ENCODE measurements at regions not wholly inside any gene's neighbourhood (a gene's known extent, or its start where the extent isn't known, plus 50 kb on each side); places are given as distances from the start of the nearest gene placed in this dataset.
"Not testable (repeated sequence)": the region's sequence is repeated elsewhere in the genome, so short reads cannot be mapped to it uniquely, and the experiment has no call there.

GRCh38 chr3:21216598-21216997, 534.4 kb downstream of the ZNF385D start:
- Histone ChIP-seq H2BK120ac (ENCODE audit: insufficient read depth, low read length, poor library complexity) (no peak overlapping the region), H3K4me2 (ENCODE audit: low read length) (no peak overlapping the region), H3K9me3 (ENCODE audit: insufficient read depth, low read depth, low read length) (no peaks in the 10 kb centered on the region), H2BK5ac (ENCODE audit: low read depth, low read length, poor library complexity) (no peak overlapping the region), H2BK12ac (ENCODE audit: low read length) (no peak overlapping the region), H2AK5ac (ENCODE audit: low read length) (no peak overlapping the region), H3K23ac (ENCODE audit: low read length) (no peak overlapping the region), H4K8ac (ENCODE audit: low read depth, low read length) (no peak overlapping the region), H4K12ac (ENCODE audit: low read depth, low read length) (no peak overlapping the region), H3K79me1 (ENCODE audit: low read length) (no peaks in the 10 kb centered on the region), H3K27ac (ENCODE audit: low read depth, low read length) (no peak overlapping the region), H3K27me3 (ENCODE audit: insufficient read depth, low read length) (no peaks in the 10 kb centered on the region), H3K14ac (ENCODE audit: low read length) (no peak overlapping the region), H4K91ac (ENCODE audit: low read depth, low read length) (no peak overlapping the region), H3K9ac (ENCODE audit: low read length) (no peak overlapping the region), H3K4ac (ENCODE audit: low read depth, low read length) (no peak overlapping the region), H3K4me3 (ENCODE audit: low read depth, low read length) (no peak overlapping the region), H3K79me2 (ENCODE audit: control insufficient read depth, insufficient read depth, low read length, poor library complexity) (no peaks in the 10 kb centered on the region), H3K36me3 (ENCODE audit: control insufficient read depth in 1 of 2, insufficient read depth in 2 of 2, low read length in 2 of 2) (no peaks in the 10 kb centered on the region), H2AFZ (ENCODE audit: insufficient read depth, low read length, poor library complexity) (no peak overlapping the region), H3K4me1 (ENCODE audit: control insufficient read depth in 1 of 2, insufficient read depth in 2 of 2, low read length in 2 of 2) (no peaks in the 10 kb centered on the region), H3K18ac (ENCODE audit: low read length) (no peak overlapping the region)
- no CpG with 5 or more reads among the region's 1 CpG for WGBS (ENCODE audit: extremely low coverage, insufficient coverage, insufficient read length)
- DNase-seq, result peak in 1 of 2 donors; percentile 63

- H2BK120ac ChIP-seq (ENCODE audit: insufficient read depth, low read length, poor library complexity), result not testable (repeated sequence)
Measured at GRCh38 chr3:21204122-21204521, 546.9 kb downstream of the ZNF385D start.

GRCh38 chr3:21195203-21195602, 555.8 kb downstream of the ZNF385D start:
- H3K27me3 ChIP-seq (ENCODE audit: insufficient read depth, low read length), result no peaks in the 10 kb centered on the region
- H2BK5ac ChIP-seq (ENCODE audit: low read depth, low read length, poor library complexity), result no peak overlapping the region
- no CpG with 5 or more reads among the region's 2 CpGs for WGBS (ENCODE audit: extremely low coverage, insufficient coverage, insufficient read length)
- no peak overlapping the region for H3K4ac ChIP-seq (ENCODE audit: low read depth, low read length)
- H2BK120ac ChIP-seq (ENCODE audit: insufficient read depth, low read length, poor library complexity), result no peak overlapping the region
- no peaks in the 10 kb centered on the region for H3K4me1 ChIP-seq (ENCODE audit: control insufficient read depth in 1 of 2, insufficient read depth in 2 of 2, low read length in 2 of 2)
- H2AK5ac ChIP-seq (ENCODE audit: low read length), result no peak overlapping the region
- H3K36me3 ChIP-seq (ENCODE audit: control insufficient read depth in 1 of 2, insufficient read depth in 2 of 2, low read length in 2 of 2), result no peaks in the 10 kb centered on the region
- H3K79me2 ChIP-seq (ENCODE audit: control insufficient read depth, insufficient read depth, low read length, poor library complexity), result no peaks in the 10 kb centered on the region
- no peak overlapping the region for H4K12ac ChIP-seq (ENCODE audit: low read depth, low read length)
- H4K8ac ChIP-seq (ENCODE audit: low read depth, low read length), result no peak overlapping the region
- no peak overlapping the region for H2AFZ ChIP-seq (ENCODE audit: insufficient read depth, low read length, poor library complexity)
- H2BK12ac ChIP-seq (ENCODE audit: low read length), result no peak overlapping the region
- no peak overlapping the region for H4K91ac ChIP-seq (ENCODE audit: low read depth, low read length)
- no peak overlapping the region for H3K4me3 ChIP-seq (ENCODE audit: low read depth, low read length)
- no peak overlapping the region for H3K9ac ChIP-seq (ENCODE audit: low read length)
- H3K9me3 ChIP-seq (ENCODE audit: insufficient read depth, low read depth, low read length), result no peaks in the 10 kb centered on the region
- no peak overlapping the region for H3K18ac ChIP-seq (ENCODE audit: low read length)
- H3K4me2 ChIP-seq (ENCODE audit: low read length), result no peak overlapping the region
- no peak overlapping the region for H3K27ac ChIP-seq (ENCODE audit: low read depth, low read length)
- no peak overlapping the region for H3K14ac ChIP-seq (ENCODE audit: low read length)
- no peaks in the 10 kb centered on the region for H3K79me1 ChIP-seq (ENCODE audit: low read length)
- DNase-seq, result no peak
- H3K23ac ChIP-seq (ENCODE audit: low read length), result no peak overlapping the region

More at GRCh38 chr3:21204122-21204521, 546.9 kb downstream of the ZNF385D start:
- H4K8ac ChIP-seq (ENCODE audit: low read depth, low read length); H4K12ac ChIP-seq (ENCODE audit: low read depth, low read length); H3K27ac ChIP-seq (ENCODE audit: low read depth, low read length); H3K4me1 ChIP-seq (ENCODE audit: control insufficient read depth in 1 of 2, insufficient read depth in 2 of 2, low read length in 2 of 2); H3K23ac ChIP-seq (ENCODE audit: low read length); H2AK5ac ChIP-seq (ENCODE audit: low read length); H3K36me3 ChIP-seq (ENCODE audit: control insufficient read depth in 1 of 2, insufficient read depth in 2 of 2, low read length in 2 of 2); H3K14ac ChIP-seq (ENCODE audit: low read length); H3K4me2 ChIP-seq (ENCODE audit: low read length); H2BK5ac ChIP-seq (ENCODE audit: low read depth, low read length, poor library complexity); H3K4me3 ChIP-seq (ENCODE audit: low read depth, low read length); H3K4ac ChIP-seq (ENCODE audit: low read depth, low read length); H3K9ac ChIP-seq (ENCODE audit: low read length); DNase-seq; H3K79me2 ChIP-seq (ENCODE audit: control insufficient read depth, insufficient read depth, low read length, poor library complexity); H3K18ac ChIP-seq (ENCODE audit: low read length); H3K79me1 ChIP-seq (ENCODE audit: low read length); H3K27me3 ChIP-seq (ENCODE audit: insufficient read depth, low read length); H4K91ac ChIP-seq (ENCODE audit: low read depth, low read length); H2AFZ ChIP-seq (ENCODE audit: insufficient read depth, low read length, poor library complexity); H2BK12ac ChIP-seq (ENCODE audit: low read length): not testable (repeated sequence)
- H3K9me3 ChIP-seq (ENCODE audit: insufficient read depth, low read depth, low read length), result peaks cover 13% of the 10 kb centered on the region
- no CpG with 5 or more reads among the region's 3 CpGs for WGBS (ENCODE audit: extremely low coverage, insufficient coverage, insufficient read length)

- not testable (repeated sequence) for H3K4me3 ChIP-seq (ENCODE audit: low read depth, low read length); H2BK5ac ChIP-seq (ENCODE audit: low read depth, low read length, poor library complexity); H3K4ac ChIP-seq (ENCODE audit: low read depth, low read length); H4K12ac ChIP-seq (ENCODE audit: low read depth, low read length); H3K14ac ChIP-seq (ENCODE audit: low read length); H3K9ac ChIP-seq (ENCODE audit: low read length); H2AK5ac ChIP-seq (ENCODE audit: low read length); H3K18ac ChIP-seq (ENCODE audit: low read length); H3K9me3 ChIP-seq (ENCODE audit: insufficient read depth, low read depth, low read length); H3K4me1 ChIP-seq (ENCODE audit: control insufficient read depth in 1 of 2, insufficient read depth in 2 of 2, low read length in 2 of 2); H3K27ac ChIP-seq (ENCODE audit: low read depth, low read length); H3K79me2 ChIP-seq (ENCODE audit: control insufficient read depth, insufficient read depth, low read length, poor library complexity); H4K8ac ChIP-seq (ENCODE audit: low read depth, low read length); H2AFZ ChIP-seq (ENCODE audit: insufficient read depth, low read length, poor library complexity); H3K23ac ChIP-seq (ENCODE audit: low read length); DNase-seq; H3K79me1 ChIP-seq (ENCODE audit: low read length); H2BK120ac ChIP-seq (ENCODE audit: insufficient read depth, low read length, poor library complexity); H3K27me3 ChIP-seq (ENCODE audit: insufficient read depth, low read length); H3K4me2 ChIP-seq (ENCODE audit: low read length); H2BK12ac ChIP-seq (ENCODE audit: low read length); H4K91ac ChIP-seq (ENCODE audit: low read depth, low read length); H3K36me3 ChIP-seq (ENCODE audit: control insufficient read depth in 1 of 2, insufficient read depth in 2 of 2, low read length in 2 of 2)
- no CpG with 5 or more reads among the region's 2 CpGs for WGBS (ENCODE audit: extremely low coverage, insufficient coverage, insufficient read length)
Measured at GRCh38 chr3:21194036-21194435, 557.0 kb downstream of the ZNF385D start.

All from trophoblast cell (in vitro differentiated cells and primary cell).